ENCODE measurements at regions not wholly inside any gene's neighbourhood (a gene's known extent, or its start where the extent isn't known, plus 50 kb on each side); places are given as distances from the start of the nearest gene placed in this dataset.

GRCh38 chr3:25349095-25349494 is 79.0 kb upstream of the RARB start:
- ChIA-PET CTCF (interaction anchor here (0.6 kb wide), 1 partner anchor 246 kb away, joined by 3 read pairs; no protein-coding TSS in a partner anchor), POLR2A (no interaction called here)
- no peak overlapping the region for H3K4me3 ChIP-seq (ENCODE audit: low read depth, low read length)
- TF ChIP-seq ZSCAN4 (tag by site-specific recombination; IDR thresholded peaks at IDR 0.05) (no peak), ZBTB1 (tag by site-specific recombination; IDR thresholded peaks at IDR 0.05) (no peak), ZNF10 (tag by site-specific recombination; IDR thresholded peaks at IDR 0.05) (no peak), MYNN (tag by site-specific recombination; IDR thresholded peaks at IDR 0.05; ENCODE audit: borderline replicate concordance) (no peak), ZIC2 (tag by site-specific recombination; IDR thresholded peaks at IDR 0.05) (no peak), ZNF169 (tag by site-specific recombination; IDR thresholded peaks at IDR 0.05) (no peak)
- no peaks in the 10 kb centered on the region for H3K4me1 ChIP-seq (ENCODE audit: control insufficient read depth, insufficient read depth, low read length)
- no peaks in the 10 kb centered on the region for H3K36me3 ChIP-seq (ENCODE audit: control insufficient read depth in 2 of 2, insufficient read depth in 1 of 2, low read length in 2 of 2)
- no peak overlapping the region for H3K27ac ChIP-seq (ENCODE audit: extremely low read depth, low read depth, low read length)
- no peaks in the 10 kb centered on the region for H3K9me3 ChIP-seq (ENCODE audit: control insufficient read depth, insufficient read depth, low read depth, low read length)

GRCh38 chr3:25349828-25350724 is 78.0 kb upstream of the RARB start:
- POLR2A ChIA-PET = no interaction called here
- Histone ChIP-seq H3K4me3 (ENCODE audit: low read depth, low read length) (no peak overlapping the region), H3K4me1 (ENCODE audit: control insufficient read depth, insufficient read depth, low read length) (no peaks in the 10 kb centered on the region), H3K27ac (ENCODE audit: extremely low read depth, low read depth, low read length) (no peak overlapping the region), H3K9me3 (ENCODE audit: control insufficient read depth, insufficient read depth, low read depth, low read length) (no peaks in the 10 kb centered on the region), H3K36me3 (ENCODE audit: control insufficient read depth in 2 of 2, insufficient read depth in 1 of 2, low read length in 2 of 2) (no peaks in the 10 kb centered on the region)
- CTCF ChIA-PET = no interaction called here
- TF ChIP-seq ZNF473 (tag by site-specific recombination; IDR thresholded peaks at IDR 0.05) (no peak), ZNF366 (tag by site-specific recombination; conservative IDR thresholded peaks at IDR 0.05) (no peak), ZNF175 (tag by site-specific recombination; IDR thresholded peaks at IDR 0.05) (no peak), PRDM4 (tag by site-specific recombination; IDR thresholded peaks at IDR 0.05) (no peak), ZNF354C (tag by site-specific recombination; IDR thresholded peaks at IDR 0.05; ENCODE audit: borderline replicate concordance, low read depth) (no peak), ZBTB48 (tag by site-specific recombination; IDR thresholded peaks at IDR 0.05) (no peak), ZBTB11 (tag by site-specific recombination; conservative IDR thresholded peaks at IDR 0.05; ENCODE audit: low read depth) (no peak), ZNF266 (tag by site-specific recombination; IDR thresholded peaks at IDR 0.05; ENCODE audit: low read depth) (no peak), ZNF660 (tag by site-specific recombination; IDR thresholded peaks at IDR 0.05) (no peak)

Measured in HEK293 (cell line).